ENCODE measurements at regions not wholly inside any gene's neighbourhood (a gene's known extent, or its start where the extent isn't known, plus 50 kb on each side); places are given as distances from the start of the nearest gene placed in this dataset.

- TF ChIP-seq JUN (CRISPR knock-in tag; IDR thresholded peaks at IDR 0.05) (no peak), JAZF1 (CRISPR knock-in tag; IDR thresholded peaks at IDR 0.05) (no peak), ZNF532 (CRISPR knock-in tag; IDR thresholded peaks at IDR 0.05; ENCODE audit: borderline replicate concordance) (no peak), ETV6 (CRISPR knock-in tag; IDR thresholded peaks at IDR 0.05) (no peak), STAT6 (CRISPR knock-in tag; conservative IDR thresholded peaks at IDR 0.05; ENCODE audit: low read depth) (no peak), OVOL2 (CRISPR knock-in tag; IDR thresholded peaks at IDR 0.05; ENCODE audit: borderline replicate concordance) (no peak)
- TF ChIP-seq, protein P1, sequence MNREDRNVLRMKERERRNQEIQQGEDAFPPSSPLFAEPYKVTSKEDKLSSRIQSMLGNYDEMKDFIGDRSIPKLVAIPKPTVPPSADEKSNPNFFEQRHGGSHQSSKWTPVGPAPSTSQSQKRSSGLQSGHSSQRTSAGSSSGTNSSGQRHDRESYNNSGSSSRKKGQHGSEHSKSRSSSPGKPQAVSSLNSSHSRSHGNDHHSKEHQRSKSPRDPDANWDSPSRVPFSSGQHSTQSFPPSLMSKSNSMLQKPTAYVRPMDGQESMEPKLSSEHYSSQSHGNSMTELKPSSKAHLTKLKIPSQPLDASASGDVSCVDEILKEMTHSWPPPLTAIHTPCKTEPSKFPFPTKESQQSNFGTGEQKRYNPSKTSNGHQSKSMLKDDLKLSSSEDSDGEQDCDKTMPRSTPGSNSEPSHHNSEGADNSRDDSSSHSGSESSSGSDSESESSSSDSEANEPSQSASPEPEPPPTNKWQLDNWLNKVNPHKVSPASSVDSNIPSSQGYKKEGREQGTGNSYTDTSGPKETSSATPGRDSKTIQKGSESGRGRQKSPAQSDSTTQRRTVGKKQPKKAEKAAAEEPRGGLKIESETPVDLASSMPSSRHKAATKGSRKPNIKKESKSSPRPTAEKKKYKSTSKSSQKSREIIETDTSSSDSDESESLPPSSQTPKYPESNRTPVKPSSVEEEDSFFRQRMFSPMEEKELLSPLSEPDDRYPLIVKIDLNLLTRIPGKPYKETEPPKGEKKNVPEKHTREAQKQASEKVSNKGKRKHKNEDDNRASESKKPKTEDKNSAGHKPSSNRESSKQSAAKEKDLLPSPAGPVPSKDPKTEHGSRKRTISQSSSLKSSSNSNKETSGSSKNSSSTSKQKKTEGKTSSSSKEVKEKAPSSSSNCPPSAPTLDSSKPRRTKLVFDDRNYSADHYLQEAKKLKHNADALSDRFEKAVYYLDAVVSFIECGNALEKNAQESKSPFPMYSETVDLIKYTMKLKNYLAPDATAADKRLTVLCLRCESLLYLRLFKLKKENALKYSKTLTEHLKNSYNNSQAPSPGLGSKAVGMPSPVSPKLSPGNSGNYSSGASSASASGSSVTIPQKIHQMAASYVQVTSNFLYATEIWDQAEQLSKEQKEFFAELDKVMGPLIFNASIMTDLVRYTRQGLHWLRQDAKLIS (CRISPR knock-in tag; IDR thresholded peaks at IDR 0.05; ENCODE audit: borderline replicate concordance): no peak
- Mint-ChIP-seq H3K9me3 (no peaks in the 10 kb centered on the region), H3K4me1 (peaks cover 57% of the 10 kb centered on the region), H3K36me3 (no peaks in the 10 kb centered on the region), H3K27me3 (ENCODE audit: low read depth) (no peaks in the 10 kb centered on the region), H3K27ac (peak overlapping the region; percentile 92), H3K4me3 (no peak overlapping the region)
- ChIA-PET POLR2A (no interaction called here), CTCF (no interaction called here)
- ATAC-seq: peak; percentile 70
- DNase-seq (ENCODE audit: low spot score): no peak
Measured at GRCh38 chr1:67892476-67893125, 59.3 kb upstream of the GNG12 start.

GRCh38 chr1:67890857-67891256, 57.6 kb upstream of the GNG12 start:
- no peak for ATAC-seq
- peaks cover 46% of the 10 kb centered on the region for H3K4me1 Mint-ChIP-seq
- POLR2A ChIA-PET: no interaction called here

More at GRCh38 chr1:67890857-67891256, 57.6 kb upstream of the GNG12 start:
- TF ChIP-seq EMX1 (CRISPR knock-in tag; IDR thresholded peaks at IDR 0.05) (no peak), ARID4B (CRISPR knock-in tag; IDR thresholded peaks at IDR 0.05; ENCODE audit: borderline replicate concordance) (no peak), ETV6 (CRISPR knock-in tag; IDR thresholded peaks at IDR 0.05) (no peak), NFE2L1 (CRISPR knock-in tag; IDR thresholded peaks at IDR 0.05) (no peak), NFYB (CRISPR knock-in tag; conservative IDR thresholded peaks at IDR 0.05; ENCODE audit: low read depth) (no peak)
- TF ChIP-seq, protein P2, sequence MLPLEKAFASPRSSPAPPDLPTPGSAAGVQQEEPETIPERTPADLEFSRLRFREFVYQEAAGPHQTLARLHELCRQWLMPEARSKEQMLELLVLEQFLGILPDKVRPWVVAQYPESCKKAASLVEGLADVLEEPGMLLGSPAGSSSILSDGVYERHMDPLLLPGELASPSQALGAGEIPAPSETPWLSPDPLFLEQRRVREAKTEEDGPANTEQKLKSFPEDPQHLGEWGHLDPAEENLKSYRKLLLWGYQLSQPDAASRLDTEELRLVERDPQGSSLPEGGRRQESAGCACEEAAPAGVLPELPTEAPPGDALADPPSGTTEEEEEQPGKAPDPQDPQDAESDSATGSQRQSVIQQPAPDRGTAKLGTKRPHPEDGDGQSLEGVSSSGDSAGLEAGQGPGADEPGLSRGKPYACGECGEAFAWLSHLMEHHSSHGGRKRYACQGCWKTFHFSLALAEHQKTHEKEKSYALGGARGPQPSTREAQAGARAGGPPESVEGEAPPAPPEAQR (CRISPR knock-in tag; IDR thresholded peaks at IDR 0.05): no peak
- no peak overlapping the region for H3K27ac Mint-ChIP-seq
- no peaks in the 10 kb centered on the region for H3K9me3 Mint-ChIP-seq
- CTCF ChIA-PET: no interaction called here
- DNase-seq (ENCODE audit: low spot score): no peak
- H3K36me3 Mint-ChIP-seq: no peaks in the 10 kb centered on the region
- H3K4me3 Mint-ChIP-seq: no peak overlapping the region
- no peaks in the 10 kb centered on the region for H3K27me3 Mint-ChIP-seq (ENCODE audit: low read depth)

Measured in WTC11 (cell line).